ENCODE measurements at regions not wholly inside any gene's neighbourhood (a gene's known extent, or its start where the extent isn't known, plus 50 kb on each side); places are given as distances from the start of the nearest gene placed in this dataset.

GRCh38 chr14:97688631-97689336, 891.6 kb downstream of the VRK1 start:
- DNase-seq (no peak), ATAC-seq (no peak)
- intact Hi-C loops (cut with DNase I, micrococcal nuclease) = no loop called here

DNA sequence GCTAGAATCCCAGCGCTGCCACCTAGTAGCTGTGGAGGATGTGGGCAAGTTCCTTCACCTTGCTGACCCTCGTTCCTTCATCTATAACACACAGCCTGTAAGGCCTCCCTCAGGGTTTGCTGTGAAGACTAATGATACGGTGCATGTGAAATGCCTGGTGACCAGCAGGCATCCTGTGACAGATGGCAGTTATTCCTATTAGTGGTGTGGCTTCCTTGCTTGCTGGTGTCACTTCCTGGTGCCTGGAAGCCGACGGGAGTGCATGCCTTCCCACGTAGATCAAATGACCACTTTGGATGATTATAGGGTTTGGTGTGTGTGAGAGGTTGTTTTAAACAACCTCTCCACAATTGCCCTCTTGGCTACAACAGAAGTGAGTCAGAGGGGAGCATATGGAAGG, 894.9 kb downstream of the VRK1 start:
- intact Hi-C loops (cut with DNase I, micrococcal nuclease) = no loop called here
- DNase-seq = no peak
- ATAC-seq = no peak

DNA sequence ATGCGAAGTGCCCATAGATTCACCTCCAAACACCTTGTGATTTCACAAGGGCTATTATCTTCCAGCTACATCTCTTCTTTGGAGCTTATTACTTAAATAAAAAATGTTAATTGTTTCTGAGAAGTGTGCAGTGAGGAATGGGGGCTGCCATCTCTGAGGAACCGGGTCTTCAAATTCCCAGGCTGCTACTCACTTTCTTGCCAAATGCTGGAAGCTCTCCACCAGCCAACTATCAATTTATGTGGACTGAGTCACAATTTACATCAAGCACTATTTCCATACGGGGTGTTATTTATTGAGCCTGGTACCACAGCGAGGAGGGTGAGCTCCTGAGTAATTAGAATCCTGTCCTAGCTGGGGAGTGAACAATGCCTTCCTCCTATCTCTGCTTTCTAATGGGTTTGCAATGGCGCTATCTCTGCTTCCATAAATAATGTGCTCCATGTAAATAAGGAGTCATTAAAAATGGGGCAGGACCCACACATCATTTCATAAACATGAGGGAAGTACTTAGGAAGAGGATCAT, 898.3 kb downstream of the VRK1 start:
- DNase-seq (no peak), ATAC-seq (no peak)
- intact Hi-C loops (cut with DNase I, micrococcal nuclease) = no loop called here

DNA sequence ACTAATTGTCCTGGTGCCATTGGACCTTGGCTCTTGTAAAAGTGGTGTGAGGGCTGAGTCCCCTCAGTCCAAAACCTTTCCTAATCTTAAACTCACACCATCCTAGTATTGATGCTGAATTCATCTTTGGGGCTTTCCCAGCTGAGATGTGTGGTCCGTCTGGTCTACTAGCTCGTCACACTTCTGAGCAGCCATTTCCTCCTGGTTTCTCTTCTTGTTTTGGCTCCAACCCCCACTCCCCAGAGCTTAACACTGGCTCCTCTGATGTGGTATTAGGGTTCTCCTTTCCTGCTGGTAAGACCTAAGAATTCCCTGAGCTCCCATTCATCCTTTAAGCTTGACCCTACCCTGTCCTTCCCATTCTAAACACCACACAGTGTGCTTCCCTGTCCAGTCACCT, 900.6 kb downstream of the VRK1 start:
- intact Hi-C loops (cut with DNase I, micrococcal nuclease) = no loop called here
- DNase-seq = no peak
- ATAC-seq = no peak

GRCh38 chr14:97699026-97699425, 901.8 kb downstream of the VRK1 start:
- intact Hi-C loops (cut with DNase I, micrococcal nuclease) = no loop called here
- DNase-seq (no peak), ATAC-seq (no peak)

- intact Hi-C loops (cut with DNase I, micrococcal nuclease) = no loop called here
- DNase-seq (peak in 1 of 2 donors; percentile 6), ATAC-seq (no peak)
Measured at GRCh38 chr14:97703006-97703760, 906.0 kb downstream of the VRK1 start.

DNA sequence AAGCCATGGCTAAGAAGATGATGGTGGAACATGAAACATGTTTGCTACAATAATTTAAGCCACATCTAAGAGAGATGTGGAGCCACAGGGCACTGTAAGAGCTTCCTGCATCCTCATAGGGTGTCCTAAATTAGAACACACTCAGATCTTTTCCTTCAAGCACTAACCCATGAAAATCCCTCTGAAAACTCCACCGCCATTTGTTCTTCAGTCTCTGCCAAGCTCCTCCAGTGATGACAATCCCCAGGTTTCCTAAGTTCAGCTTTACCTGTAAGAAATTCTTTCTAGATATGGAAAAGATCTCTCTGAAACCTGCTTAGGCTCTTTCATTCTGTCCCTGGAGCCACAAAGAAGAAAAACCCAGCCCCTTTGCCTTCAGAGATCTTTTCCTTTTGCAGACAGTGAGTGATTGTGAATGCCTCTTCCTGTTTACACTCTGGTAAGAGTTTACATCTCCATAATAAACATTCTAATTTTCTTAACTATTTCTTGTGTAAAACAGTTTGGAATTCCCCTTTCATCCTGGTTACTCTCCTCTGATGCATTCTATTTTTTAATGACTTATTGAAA, 907.2 kb downstream of the VRK1 start:
- ATAC-seq (no peak), DNase-seq (no peak)
- intact Hi-C loops (cut with DNase I, micrococcal nuclease) = no loop called here

DNA sequence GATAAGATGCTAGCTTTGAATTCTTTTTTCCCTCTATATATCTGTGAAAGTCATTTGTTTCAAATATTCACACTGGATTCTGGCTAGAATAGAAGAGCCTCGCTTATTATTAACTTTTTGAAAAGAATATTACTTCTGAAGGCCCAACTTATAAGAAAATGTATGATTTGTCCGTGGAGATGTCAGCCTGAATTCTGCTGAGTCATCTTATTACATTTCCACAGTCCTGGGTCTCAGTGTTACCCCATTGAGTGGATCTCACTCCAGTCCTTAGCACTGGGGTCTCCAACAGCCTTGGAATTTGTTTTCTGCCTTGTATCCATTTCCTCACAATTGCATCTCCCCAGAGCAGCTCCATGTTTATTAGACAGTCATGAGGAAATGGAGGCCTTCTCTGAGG, 907.9 kb downstream of the VRK1 start:
- DNase-seq = no peak
- intact Hi-C loops (cut with DNase I, micrococcal nuclease) = no loop called here
- no peak for ATAC-seq

DNA sequence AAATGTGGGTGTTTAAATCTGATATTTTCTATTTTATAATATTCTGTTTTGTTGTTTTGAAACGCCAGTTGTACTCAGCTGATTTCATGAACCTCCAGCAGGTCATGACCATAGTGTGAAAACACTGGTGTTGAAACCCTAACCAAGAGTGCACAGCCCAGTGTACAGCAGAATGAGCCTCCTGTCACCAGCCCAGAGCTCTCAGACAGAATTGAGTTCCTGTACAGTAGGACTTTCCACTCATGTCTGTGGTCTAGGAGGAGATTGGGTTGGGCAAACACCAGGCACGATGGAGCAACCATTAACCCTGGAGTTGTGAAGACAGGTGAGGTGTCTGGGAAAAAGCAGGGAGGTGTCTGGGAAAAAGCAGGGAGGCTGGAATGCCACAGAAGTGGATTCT, 908.8 kb downstream of the VRK1 start:
- intact Hi-C loops (cut with DNase I, micrococcal nuclease) = no loop called here
- ATAC-seq (no peak), DNase-seq (no peak)

- intact Hi-C loops (cut with DNase I, micrococcal nuclease) = no loop called here
- DNase-seq = no peak
Measured at GRCh38 chr14:97706819-97707218, 909.6 kb downstream of the VRK1 start.

DNA sequence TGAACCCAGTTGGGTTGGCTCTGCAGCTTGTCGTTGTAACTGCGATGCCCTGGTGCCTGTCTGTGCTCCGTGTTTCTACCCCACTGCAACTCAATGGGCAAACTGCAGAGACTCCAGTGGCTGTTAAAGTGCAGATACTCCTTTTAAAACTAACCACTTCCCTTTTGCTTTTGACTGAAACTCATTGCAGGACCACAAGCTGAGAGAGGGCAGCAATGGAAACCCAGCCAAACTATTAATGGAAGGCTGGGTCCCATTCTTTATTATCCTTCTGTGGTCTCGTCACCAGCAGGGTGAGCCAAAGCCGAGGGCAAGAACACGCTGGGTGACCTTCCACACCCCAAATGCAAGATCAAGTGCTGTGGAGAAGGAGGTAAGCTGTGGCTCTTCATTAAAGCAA, 910.4 kb downstream of the VRK1 start:
- intact Hi-C loops (cut with DNase I, micrococcal nuclease) = no loop called here
- DNase-seq (no peak), ATAC-seq (no peak)

More at GRCh38 chr14:97706819-97707218, 909.6 kb downstream of the VRK1 start:
- no peak for ATAC-seq

GRCh38 chr14:97709552-97709951, 912.4 kb downstream of the VRK1 start:
- ATAC-seq = no peak
- intact Hi-C loops (cut with DNase I, micrococcal nuclease) = no loop called here
- DNase-seq = peak in 1 of 2 donors; percentile 9

GRCh38 chr14:97710726-97711125, 913.5 kb downstream of the VRK1 start:
- DNase-seq (no peak), ATAC-seq (no peak)
- intact Hi-C loops (cut with DNase I, micrococcal nuclease) = no loop called here

- ATAC-seq (no peak), DNase-seq (no peak)
- intact Hi-C loops (cut with DNase I, micrococcal nuclease) = no loop called here
Measured at GRCh38 chr14:97712471-97712870, 915.3 kb downstream of the VRK1 start.

DNA sequence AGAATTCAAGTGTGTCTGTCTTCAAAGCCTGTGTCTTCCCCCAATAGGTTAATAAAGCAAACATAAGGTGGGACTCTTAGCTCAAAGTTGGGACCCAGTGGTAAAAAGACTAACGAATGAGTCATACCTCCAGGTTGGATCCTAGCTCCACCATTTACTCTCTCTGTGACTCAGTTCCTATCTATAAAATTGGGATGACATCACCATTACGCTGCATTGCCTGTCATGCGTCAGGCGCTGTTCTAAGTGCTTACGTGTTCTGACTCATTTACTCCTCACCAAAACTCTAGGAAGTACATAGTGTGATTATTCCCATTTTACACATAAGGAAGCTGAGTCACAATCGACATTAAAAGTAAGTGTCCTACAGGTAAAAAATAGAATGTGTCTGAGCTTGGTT, 915.8 kb downstream of the VRK1 start:
- intact Hi-C loops (cut with DNase I, micrococcal nuclease) = no loop called here
- ATAC-seq (no peak), DNase-seq (no peak)

- no peak for ATAC-seq
- no peak for DNase-seq
- intact Hi-C loops (cut with DNase I, micrococcal nuclease) = no loop called here
Measured at GRCh38 chr14:97718886-97719442, 921.8 kb downstream of the VRK1 start.

- no peak for ATAC-seq
- no peak for DNase-seq
- intact Hi-C loops (cut with DNase I, micrococcal nuclease) = no loop called here
Measured at GRCh38 chr14:97719931-97720330, 922.7 kb downstream of the VRK1 start.

DNA sequence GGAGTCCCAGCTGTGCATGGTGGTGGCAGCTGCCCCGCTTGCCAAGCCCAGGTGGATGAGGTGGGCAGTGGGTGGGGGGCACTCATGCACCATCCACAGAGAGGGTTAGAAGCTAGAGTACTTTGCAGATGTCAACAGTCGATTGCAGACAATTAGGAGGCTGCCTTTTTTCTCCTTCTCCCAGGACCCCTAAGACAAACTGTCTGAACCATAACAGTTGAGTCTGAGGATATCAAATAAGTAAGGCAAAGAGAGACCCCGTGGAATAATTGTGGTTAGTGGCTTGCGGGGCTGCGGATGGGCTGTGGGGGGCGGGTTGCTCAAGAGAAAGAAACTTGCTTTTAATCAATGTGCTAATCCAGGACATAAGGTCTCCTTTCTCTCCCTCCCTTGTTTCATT, 926.2 kb downstream of the VRK1 start:
- intact Hi-C loops (cut with DNase I, micrococcal nuclease) = no loop called here
- DNase-seq = no peak
- no peak for ATAC-seq

- intact Hi-C loops (cut with DNase I, micrococcal nuclease) = no loop called here
- DNase-seq (no peak), ATAC-seq (no peak)
Measured at GRCh38 chr14:97723819-97724218, 926.6 kb downstream of the VRK1 start.

GRCh38 chr14:97724265-97724731, 927.1 kb downstream of the VRK1 start:
- no peak for DNase-seq
- ATAC-seq = no peak
- intact Hi-C loops (cut with DNase I, micrococcal nuclease) = no loop called here
